ENCODE measurements at regions not wholly inside any gene's neighbourhood (a gene's known extent, or its start where the extent isn't known, plus 50 kb on each side); places are given as distances from the start of the nearest gene placed in this dataset.

DNA sequence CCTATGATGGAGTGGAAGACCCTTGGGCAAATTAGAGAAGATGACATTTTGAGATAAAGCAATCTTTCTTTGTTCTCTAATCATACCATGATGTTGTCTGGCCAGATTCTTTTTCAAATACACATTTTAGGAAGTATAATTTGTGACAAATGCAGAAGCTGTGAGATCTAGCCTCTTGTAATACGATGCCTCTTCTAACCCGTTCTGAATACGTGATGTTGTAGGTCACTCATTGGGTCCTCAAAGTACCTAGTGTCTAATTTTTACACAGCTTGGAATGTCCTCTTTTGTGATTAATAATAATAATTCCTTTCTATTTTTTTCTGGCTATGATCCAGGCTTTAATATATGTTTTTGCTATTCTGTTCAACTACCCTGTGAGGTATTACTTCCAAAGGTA, 502.7 kb downstream of the NUF2 start:
- TF ChIP-seq JUND (IDR thresholded peaks at IDR 0.05; ENCODE audit: low read depth), result no peak
- in situ Hi-C loops (cut with HindIII; ENCODE audit: low pct_unique_long_range_greater_than_20kb, low sequenced_read_pairs), result no loop called here
- no peak for DNase-seq (ENCODE audit: low read depth in 1 of 2, low spot score in 1 of 2)

DNA sequence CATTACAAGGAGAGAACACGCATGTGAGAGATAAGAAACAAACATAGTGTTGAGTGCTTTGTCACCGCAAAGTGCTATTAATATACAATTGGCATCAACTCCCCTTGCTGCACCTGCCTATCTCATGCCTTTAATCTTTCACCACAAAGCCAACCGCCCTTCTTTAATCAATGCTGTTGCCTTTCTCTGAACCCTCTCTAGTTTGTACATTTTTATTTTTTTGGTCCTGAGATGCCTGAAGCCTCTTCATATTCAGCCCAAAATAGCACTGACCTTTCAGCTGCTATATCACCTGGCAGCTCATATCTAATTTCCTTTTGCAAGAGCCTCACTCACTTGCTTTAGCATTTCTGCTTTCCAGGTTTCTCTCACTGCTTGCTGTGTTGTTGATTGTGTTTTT, 504.7 kb downstream of the NUF2 start:
- in situ Hi-C loops (cut with HindIII; ENCODE audit: low pct_unique_long_range_greater_than_20kb, low sequenced_read_pairs), result no loop called here
- DNase-seq (ENCODE audit: low read depth in 1 of 2, low spot score in 1 of 2), result no peak
- TF ChIP-seq JUND (IDR thresholded peaks at IDR 0.05; ENCODE audit: low read depth), result no peak

- DNase-seq (ENCODE audit: low read depth in 1 of 2, low spot score in 1 of 2), result no peak
- in situ Hi-C loops (cut with HindIII; ENCODE audit: low pct_unique_long_range_greater_than_20kb, low sequenced_read_pairs), result no loop called here
- TF ChIP-seq JUND (IDR thresholded peaks at IDR 0.05; ENCODE audit: low read depth), result no peak
Observed at GRCh38 chr1:163834778-163835177, 513.0 kb downstream of the NUF2 start.

- TF ChIP-seq JUND (IDR thresholded peaks at IDR 0.05; ENCODE audit: low read depth), result no peak
- in situ Hi-C loops (cut with HindIII; ENCODE audit: low pct_unique_long_range_greater_than_20kb, low sequenced_read_pairs), result no loop called here
- no peak for DNase-seq (ENCODE audit: low read depth in 1 of 2, low spot score in 1 of 2)
Observed at GRCh38 chr1:163836481-163836880, 514.7 kb downstream of the NUF2 start.

DNA sequence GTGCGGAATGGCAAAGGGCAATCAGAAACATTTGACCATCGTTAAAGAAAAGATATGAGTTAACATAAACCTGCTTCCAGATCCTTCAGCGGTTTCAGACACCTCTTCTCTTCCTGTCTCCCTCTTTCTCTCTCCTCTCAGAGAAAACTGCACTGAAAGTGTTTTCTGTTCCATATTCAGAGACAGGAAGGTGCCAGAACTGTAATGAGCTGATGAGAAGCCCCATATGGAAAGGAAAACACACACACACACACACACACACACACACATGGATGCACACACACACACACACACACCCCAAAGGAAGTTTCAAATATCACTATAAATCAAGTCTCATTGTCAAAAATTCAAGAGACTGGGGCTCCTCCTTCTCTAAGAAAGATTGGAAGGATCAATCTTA, 515.5 kb downstream of the NUF2 start:
- in situ Hi-C loops (cut with HindIII; ENCODE audit: low pct_unique_long_range_greater_than_20kb, low sequenced_read_pairs), result no loop called here
- DNase-seq (ENCODE audit: low read depth in 1 of 2, low spot score in 1 of 2), result no peak
- TF ChIP-seq JUND (IDR thresholded peaks at IDR 0.05; ENCODE audit: low read depth), result no peak

DNA sequence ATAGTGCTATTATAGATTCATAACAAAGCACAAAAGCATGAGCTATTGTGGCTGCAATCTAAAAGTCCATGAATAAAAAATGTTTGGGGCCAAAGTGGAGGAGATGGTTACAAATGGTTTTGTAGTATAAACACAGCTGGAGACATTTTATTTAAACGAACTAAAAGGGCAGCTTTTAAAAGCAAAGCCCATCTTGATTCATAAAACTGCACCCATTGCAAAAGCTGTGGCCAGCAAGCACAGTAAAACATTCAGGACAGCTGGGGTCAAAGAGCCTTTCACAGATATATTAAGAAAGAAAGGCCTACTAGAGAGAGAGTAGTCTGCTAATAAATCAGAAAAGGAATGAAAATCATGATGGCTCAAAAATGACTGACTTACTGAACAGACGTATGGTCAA, 520.8 kb downstream of the NUF2 start:
- no peak for TF ChIP-seq JUND (IDR thresholded peaks at IDR 0.05; ENCODE audit: low read depth)
- in situ Hi-C loops (cut with HindIII; ENCODE audit: low pct_unique_long_range_greater_than_20kb, low sequenced_read_pairs), result no loop called here
- no peak for DNase-seq (ENCODE audit: low read depth in 1 of 2, low spot score in 1 of 2)

DNA sequence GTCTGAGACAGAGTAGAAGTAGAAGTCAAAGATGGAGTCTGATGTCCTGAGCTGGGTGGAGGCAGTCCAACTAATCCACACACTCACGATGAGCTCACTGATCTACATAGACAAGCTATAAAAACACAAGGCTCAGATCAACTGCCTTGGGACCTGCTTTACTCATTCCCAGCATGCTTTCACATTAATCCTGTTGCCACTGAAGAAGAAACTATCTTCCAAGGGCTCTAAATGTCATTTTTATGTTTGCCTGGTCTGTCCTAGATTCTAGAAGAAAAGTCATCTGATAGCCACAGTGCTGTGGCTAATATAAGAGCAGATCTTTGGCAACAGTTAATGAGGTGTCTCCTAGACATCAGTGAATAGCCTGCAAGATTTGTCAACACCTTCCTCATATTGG, 522.7 kb downstream of the NUF2 start:
- no peak for DNase-seq (ENCODE audit: low read depth in 1 of 2, low spot score in 1 of 2)
- TF ChIP-seq JUND (IDR thresholded peaks at IDR 0.05; ENCODE audit: low read depth), result no peak
- in situ Hi-C loops (cut with HindIII; ENCODE audit: low pct_unique_long_range_greater_than_20kb, low sequenced_read_pairs), result no loop called here

DNA sequence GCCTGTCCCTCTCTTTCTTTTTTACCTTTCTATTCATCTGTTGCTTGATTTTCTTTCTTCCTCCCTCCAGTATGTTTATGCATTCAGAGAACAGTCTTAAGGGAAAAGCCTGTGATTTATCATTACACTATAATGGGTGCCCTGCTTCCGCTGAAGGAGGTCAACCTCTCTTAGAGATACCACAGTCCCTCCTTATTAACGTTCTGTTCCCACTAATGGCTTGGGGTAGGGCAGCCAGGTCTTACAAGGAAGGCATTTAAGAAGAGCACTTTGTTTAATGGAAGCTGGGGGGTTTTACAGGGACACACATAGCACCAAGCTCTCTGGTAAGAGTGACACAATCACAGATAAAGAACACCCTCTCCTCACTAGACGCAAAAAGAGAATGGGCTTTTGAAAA, 523.5 kb downstream of the NUF2 start:
- in situ Hi-C loops (cut with HindIII; ENCODE audit: low pct_unique_long_range_greater_than_20kb, low sequenced_read_pairs), result no loop called here
- no peak for DNase-seq (ENCODE audit: low read depth in 1 of 2, low spot score in 1 of 2)
- no peak for TF ChIP-seq JUND (IDR thresholded peaks at IDR 0.05; ENCODE audit: low read depth)

- DNase-seq (ENCODE audit: low read depth in 1 of 2, low spot score in 1 of 2), result no peak
- in situ Hi-C loops (cut with HindIII; ENCODE audit: low pct_unique_long_range_greater_than_20kb, low sequenced_read_pairs), result no loop called here
- TF ChIP-seq JUND (IDR thresholded peaks at IDR 0.05; ENCODE audit: low read depth), result no peak
Observed at GRCh38 chr1:163863731-163864130, 542.0 kb downstream of the NUF2 start.

DNA sequence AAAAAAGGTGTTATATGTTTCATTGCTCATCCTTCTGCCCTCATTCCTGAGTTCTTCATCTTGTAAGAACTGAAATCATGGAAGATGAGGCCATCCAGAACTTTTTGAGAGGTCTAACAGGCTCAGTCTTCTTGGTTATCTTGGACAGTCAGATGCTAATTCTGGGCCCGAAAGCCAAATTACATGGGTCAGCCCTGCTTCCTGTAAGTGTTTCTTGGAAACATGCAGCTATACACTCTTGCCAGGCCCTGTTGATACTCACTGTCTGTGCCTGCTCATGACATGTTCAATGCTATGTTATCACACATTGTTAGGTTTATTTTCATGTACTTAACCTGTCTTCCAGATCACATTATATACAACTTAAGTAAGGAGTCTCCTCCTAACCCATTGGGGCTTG, 542.5 kb downstream of the NUF2 start:
- in situ Hi-C loops (cut with HindIII; ENCODE audit: low pct_unique_long_range_greater_than_20kb, low sequenced_read_pairs), result no loop called here
- DNase-seq (ENCODE audit: low read depth in 1 of 2, low spot score in 1 of 2), result no peak
- TF ChIP-seq JUND (IDR thresholded peaks at IDR 0.05; ENCODE audit: low read depth), result no peak

DNA sequence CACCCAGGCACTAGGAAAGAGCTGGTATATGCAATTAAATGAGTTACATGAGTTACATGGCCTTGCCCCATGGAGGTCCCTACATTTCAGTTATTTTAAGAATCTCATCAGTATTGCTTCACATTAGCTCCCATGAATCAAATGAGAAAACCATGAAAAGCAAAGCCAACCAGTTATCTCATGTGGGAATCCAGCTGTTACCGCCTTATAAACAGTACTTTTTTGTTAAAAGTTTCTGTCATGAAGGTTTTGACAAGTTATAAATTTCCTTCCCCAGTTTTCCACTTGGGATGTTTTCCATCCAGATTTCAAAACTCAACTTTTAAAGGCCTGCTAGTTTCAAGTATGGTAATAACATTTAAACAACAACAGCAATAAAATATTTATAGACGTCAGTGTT, 544.8 kb downstream of the NUF2 start:
- DNase-seq (ENCODE audit: low read depth in 1 of 2, low spot score in 1 of 2), result no peak
- in situ Hi-C loops (cut with HindIII; ENCODE audit: low pct_unique_long_range_greater_than_20kb, low sequenced_read_pairs), result no loop called here
- no peak for TF ChIP-seq JUND (IDR thresholded peaks at IDR 0.05; ENCODE audit: low read depth)

GRCh38 chr1:163870666-163871065, 548.9 kb downstream of the NUF2 start:
- in situ Hi-C loops (cut with HindIII; ENCODE audit: low pct_unique_long_range_greater_than_20kb, low sequenced_read_pairs), result no loop called here
- TF ChIP-seq JUND (IDR thresholded peaks at IDR 0.05; ENCODE audit: low read depth), result no peak
- no peak for DNase-seq (ENCODE audit: low read depth in 1 of 2, low spot score in 1 of 2)

DNA sequence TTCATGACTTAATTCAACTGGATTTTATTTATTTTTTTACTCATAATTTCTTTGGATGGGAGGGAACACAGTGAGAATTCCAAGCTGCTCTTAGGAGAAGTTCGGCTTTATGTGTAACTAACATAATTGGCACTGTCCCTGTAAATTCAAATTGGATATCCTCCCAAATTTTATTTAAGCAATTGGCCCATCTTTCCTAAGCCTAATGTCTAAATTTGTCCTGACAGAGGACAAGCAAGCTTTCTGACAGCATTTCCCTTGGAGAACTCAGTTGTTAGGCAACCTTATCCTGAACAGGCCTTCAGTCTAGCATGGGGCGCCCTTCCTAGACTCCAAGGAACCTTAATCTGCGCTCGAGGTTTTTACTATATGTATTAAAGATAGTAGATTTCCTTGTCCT, 550.3 kb downstream of the NUF2 start:
- in situ Hi-C loops (cut with HindIII; ENCODE audit: low pct_unique_long_range_greater_than_20kb, low sequenced_read_pairs), result no loop called here
- no peak for DNase-seq (ENCODE audit: low read depth in 1 of 2, low spot score in 1 of 2)
- TF ChIP-seq JUND (IDR thresholded peaks at IDR 0.05; ENCODE audit: low read depth), result no peak

DNA sequence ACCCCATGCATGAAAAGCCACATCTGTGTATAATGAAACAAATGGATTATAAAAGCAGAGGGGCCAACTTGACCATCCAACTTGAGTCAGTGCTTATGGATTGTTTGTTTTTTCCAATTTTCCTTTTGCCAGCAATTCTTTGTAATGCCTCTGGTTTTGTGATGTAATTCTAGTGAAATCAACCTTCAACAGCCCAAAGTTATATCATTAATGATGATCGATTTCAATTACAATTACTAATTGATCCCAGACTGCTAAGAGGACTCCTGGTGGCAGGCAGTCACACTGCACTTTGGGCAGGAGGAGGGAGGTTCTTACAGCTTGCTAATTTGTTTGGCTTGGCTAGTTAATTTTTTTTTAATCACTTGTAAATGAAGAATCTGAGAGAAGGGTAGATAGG, 552.3 kb downstream of the NUF2 start:
- TF ChIP-seq JUND (IDR thresholded peaks at IDR 0.05; ENCODE audit: low read depth), result no peak
- DNase-seq (ENCODE audit: low read depth in 1 of 2, low spot score in 1 of 2), result no peak
- in situ Hi-C loops (cut with HindIII; ENCODE audit: low pct_unique_long_range_greater_than_20kb, low sequenced_read_pairs), result no loop called here
